Pancreas (tissue), 10 donors: ENCODE measurements at regions not wholly inside any gene's neighbourhood (a gene's known extent, or its start where the extent isn't known, plus 50 kb on each side); places are given as distances from the start of the nearest gene placed in this dataset.

Source experiments
- ATAC-seq, 4 donors: fragments of 200-7000 bp; cut with Tn5 transposase; one replicate each; pipeline versions ENCODE4 v1.8.0 to v1.9.1; 2020; ENCODE audit warnings: mild to moderate bottlenecking in 4 of 4, moderate library complexity in 4 of 4
- DNase-seq, 6 donors: peaks; one replicate each; pipeline ENCODE4 v3.0.0-alpha.2; 2020
- FAIRE-seq: peaks from 2 replicates; lab custom pipeline; 2012; peaks lifted over from hg19 to GRCh38; lab: Jason Lieb, UNC
- H3K27ac ChIP-seq, 4 donors: fragments of 200-600 bp; sonication (generic); 1 replicate in 3 of 4; 2 replicates in 1 of 4; pipeline versions ENCODE4 v1.5.0 to v1.8.0; 2020
- H3K27me3 ChIP-seq, 4 donors: fragments of 200-600 bp; one replicate each; pipeline ENCODE4 v1.8.0; 2021
- H3K36me3 ChIP-seq, 3 donors: fragments of 200-600 bp; sonication (generic) in 1 of 3; one replicate each; pipeline versions ENCODE4 v1.5.0 to v1.8.0; 2020 to 2021
- H3K4me1 ChIP-seq, 3 donors: fragments of 200-600 bp; one replicate each; pipeline ENCODE4 v1.8.0; 2021
- H3K4me3 ChIP-seq, 4 donors: fragments of 200-600 bp; sonication (generic) in 2 of 4; one replicate each; pipeline versions ENCODE4 v1.5.0 to v1.8.0; 2020 to 2021
- H3K9me3 ChIP-seq, 4 donors: fragments of 200-600 bp; one replicate each; pipeline ENCODE4 v1.8.0; 2021
- CTCF ChIP-seq, 4 donors: fragments of 200-600 bp; sonication (generic) in 3 of 4; IDR thresholded peaks; one replicate each; pipeline versions ENCODE4 v1.5.0 to v1.8.0; 2021; ENCODE audit warnings: antibody characterized with exemption in 4 of 4
- WGBS, 2 donors: extraction: QIAGEN DNeasy Blood & Tissue Kit; methylation state at CpG; one replicate each; pipeline ENCODE4 v1.1.7; 2013; 5-methylcytosine and 5-hydroxymethylcytosine counted together
- intact Hi-C, 3 donors: fragments of 100-400 bp; cut with DNase I; formaldehyde crosslinking; loops; one replicate each; pipeline versions ENCODE4 v1.11.1 to v1.14.2; 2022
- donor health status: healthy with polysubstance abuse.
- donor health status: DM: no; HTN: no; CAD: no; lungs with moderate emphysema.
- donor health status: DM: no; HTN: no; CAD: no.
- donor health status: control.
- donor health status: control.
- donor health status: Bipolar disorder and iron deficiency.
- donor health status: DM: yes; HTN: yes; CAD: no.
- donor health status: DM: no; HTN: no; CAD: no.
- donor health status: DM: no; HTN: no; CAD: no.
- donor health status: DM: yes; HTN: yes; CAD: no.

DNA sequence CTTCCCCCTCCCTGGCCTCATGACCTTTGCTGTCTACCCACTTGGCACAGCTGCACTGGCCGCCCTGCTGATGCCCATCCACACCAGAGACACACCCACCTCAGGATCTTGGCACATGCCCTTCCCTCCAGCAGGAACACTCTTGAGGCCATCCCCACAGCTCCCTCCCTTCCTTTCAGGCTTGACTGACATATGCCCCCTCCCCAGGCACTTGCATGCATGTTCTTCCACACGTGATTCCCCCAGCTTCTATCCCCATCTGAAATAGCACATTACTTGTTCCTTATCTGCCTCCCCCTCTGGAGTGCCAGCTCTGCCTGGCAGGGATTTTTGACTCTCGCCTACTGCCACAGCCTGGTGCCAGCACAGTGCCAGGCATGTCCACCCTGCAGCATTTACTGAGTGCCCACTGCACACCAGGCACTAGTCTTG lies 98.5 kb upstream of the SLC25A33 start:
- Histone ChIP-seq H3K27ac (peak overlapping the region; percentile 90 to 98 (median 97)), H3K4me3 (no peak overlapping the region), H3K4me1 (peaks cover 63 to 72% (median 68%) of the 10 kb centered on the region in 3 donors), H3K36me3 (no peaks in the 10 kb centered on the region), H3K27me3 (no peaks in the 10 kb centered on the region), H3K9me3 (no peaks in the 10 kb centered on the region)
- DNase-seq (peak in 4 of 6 donors; percentile 50 to 65 (median 63)), FAIRE-seq (no peak), ATAC-seq (peak; percentile 4 to 25 (median 8))
- 31 to 34% methylated on average over 3 of the region's 3 CpGs for WGBS, 2 donors
- intact Hi-C loops = no loop called here
- TF ChIP-seq CTCF (IDR thresholded peaks at IDR 0.05) = no peak

- peak overlapping the region in 1 of 4 donors; percentile 17 for H3K4me3 ChIP-seq
- no peaks in the 10 kb centered on the region for H3K27me3 ChIP-seq
- 23 to 29% methylated on average over 20 of the region's 20 CpGs for WGBS, 2 donors
- H3K36me3 ChIP-seq = no peaks in the 10 kb centered on the region
- H3K4me1 ChIP-seq = peaks cover 55 to 64% (median 60%) of the 10 kb centered on the region in 3 donors
- ATAC-seq (peak; percentile 45 to 62 (median 54)), FAIRE-seq (no peak), DNase-seq (peak; percentile 80 to 92 (median 87))
- peak overlapping the region; percentile 90 to 98 (median 97) for H3K27ac ChIP-seq
- H3K9me3 ChIP-seq = no peaks in the 10 kb centered on the region
- TF ChIP-seq CTCF (IDR thresholded peaks at IDR 0.05) = no peak
- intact Hi-C loops = no loop called here
Observed at GRCh38 chr1:9441451-9442133, 97.7 kb upstream of the SLC25A33 start.

DNA sequence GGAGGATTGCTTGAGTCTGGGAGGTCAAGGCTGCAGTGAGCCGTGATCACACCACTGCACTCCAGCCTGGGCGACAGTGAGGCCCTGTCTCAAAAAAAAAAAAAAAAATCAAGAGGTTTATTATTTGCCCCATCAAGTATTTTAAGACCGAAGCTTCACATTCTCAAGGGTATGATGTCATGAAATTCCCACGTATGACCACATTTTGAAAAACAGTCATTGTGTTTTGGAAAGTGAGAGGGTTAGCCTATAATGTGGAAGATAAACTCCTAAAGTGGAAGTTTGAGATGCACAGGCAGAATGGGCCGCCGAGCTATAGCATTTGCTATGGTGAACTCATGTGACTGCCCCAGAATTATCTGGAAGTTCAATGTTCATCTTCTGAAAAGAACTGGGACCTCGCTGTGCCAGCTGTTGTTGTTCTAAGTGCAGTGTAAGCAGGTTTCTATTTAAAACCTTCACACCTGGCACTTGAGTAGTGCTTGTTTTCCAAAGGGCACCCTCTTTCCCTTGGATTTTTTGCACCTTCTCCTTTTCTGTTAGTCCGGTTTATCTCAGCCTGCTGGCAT lies 96.9 kb upstream of the SLC25A33 start:
- H3K36me3 ChIP-seq = no peaks in the 10 kb centered on the region
- intact Hi-C loops = no loop called here
- H3K9me3 ChIP-seq = no peaks in the 10 kb centered on the region
- FAIRE-seq = no peak
- TF ChIP-seq CTCF (IDR thresholded peaks at IDR 0.05) = no peak
- peak overlapping the region in 1 of 4 donors; percentile 17 for H3K4me3 ChIP-seq
- H3K4me1 ChIP-seq = peaks cover 48 to 56% (median 52%) of the 10 kb centered on the region in 3 donors
- peak overlapping the region; percentile 90 to 98 (median 97) for H3K27ac ChIP-seq
- WGBS, 2 donors = 33 to 36% methylated on average over 8 of the region's 8 CpGs
- ATAC-seq = peak in 3 of 4 donors; percentile 3 to 24 (median 8)
- H3K27me3 ChIP-seq = no peaks in the 10 kb centered on the region
- peak in 2 of 6 donors; percentile 49 to 59 for DNase-seq

GRCh38 chr1:9442986-9443385 lies 96.3 kb upstream of the SLC25A33 start:
- Histone ChIP-seq H3K9me3 (no peaks in the 10 kb centered on the region), H3K27ac (peak overlapping the region; percentile 90 to 98 (median 97)), H3K4me3 (no peak overlapping the region), H3K4me1 (peaks cover 41 to 50% (median 46%) of the 10 kb centered on the region in 3 donors), H3K27me3 (no peaks in the 10 kb centered on the region), H3K36me3 (no peaks in the 10 kb centered on the region)
- FAIRE-seq (no peak), DNase-seq (no peak), ATAC-seq (no peak)
- 91 to 94% methylated on average over 3 of the region's 3 CpGs for WGBS, 2 donors
- TF ChIP-seq CTCF (IDR thresholded peaks at IDR 0.05) = no peak
- intact Hi-C loops = no loop called here
